Neural cell (in vitro differentiated cells): ENCODE measurements at regions not wholly inside any gene's neighbourhood (a gene's known extent, or its start where the extent isn't known, plus 50 kb on each side); places are given as distances from the start of the nearest gene placed in this dataset.

Experiments used
- CTCF ChIP-seq: fragments of 450-650 bp; IDR thresholded peaks from 2 replicates; pipeline ENCODE4 v1.5.1; 2014; ENCODE audit warnings: antibody characterized with exemption, mild to moderate bottlenecking, moderate library complexity; ENCODE audit not compliant: poor library complexity, severe bottlenecking
- EP300 ChIP-seq: fragments of 450-650 bp; conservative IDR thresholded peaks from 2 replicates; pipeline ENCODE4 v1.6.1; 2014; ENCODE audit warnings: antibody characterized with exemption, mild to moderate bottlenecking, moderate library complexity; ENCODE audit not compliant: poor library complexity, severe bottlenecking
- EZH2 ChIP-seq: fragments of 200-600, 300-800 bp; shearing (Covaris generic), sonication (generic); IDR thresholded peaks from 2 replicates; pipeline ENCODE4 v1.6.1; 2014; ENCODE audit warnings: antibody characterized with exemption, low read length, borderline replicate concordance, mild to moderate bottlenecking; ENCODE audit not compliant: insufficient read depth, poor library complexity, severe bottlenecking
- RAD21 ChIP-seq: fragments of 450-650 bp; conservative IDR thresholded peaks from 2 replicates; pipeline ENCODE4 v1.6.1; 2014; ENCODE audit warnings: antibody characterized with exemption, mild to moderate bottlenecking, moderate library complexity
- TAF1 ChIP-seq: IDR thresholded peaks from 2 replicates; pipeline ENCODE4 v1.6.1; 2012; ENCODE audit warnings: low read depth

GRCh38 chr5:128596071-128596470, 58.0 kb upstream of the FBN2 start:
- TF ChIP-seq EZH2 (no peak), TAF1 (no peak), CTCF (no peak), EP300 (no peak), RAD21 (no peak)
